ENCODE measurements at regions not wholly inside any gene's neighbourhood (a gene's known extent, or its start where the extent isn't known, plus 50 kb on each side); places are given as distances from the start of the nearest gene placed in this dataset.
"Not testable (repeated sequence)": the region's sequence is repeated elsewhere in the genome, so short reads cannot be mapped to it uniquely, and the experiment has no call there.

GRCh38 chr21:35470522-35470921, 421.4 kb upstream of the RUNX1 start:
- DNase-seq (ENCODE audit: low read depth) = peak; percentile 9

DNA sequence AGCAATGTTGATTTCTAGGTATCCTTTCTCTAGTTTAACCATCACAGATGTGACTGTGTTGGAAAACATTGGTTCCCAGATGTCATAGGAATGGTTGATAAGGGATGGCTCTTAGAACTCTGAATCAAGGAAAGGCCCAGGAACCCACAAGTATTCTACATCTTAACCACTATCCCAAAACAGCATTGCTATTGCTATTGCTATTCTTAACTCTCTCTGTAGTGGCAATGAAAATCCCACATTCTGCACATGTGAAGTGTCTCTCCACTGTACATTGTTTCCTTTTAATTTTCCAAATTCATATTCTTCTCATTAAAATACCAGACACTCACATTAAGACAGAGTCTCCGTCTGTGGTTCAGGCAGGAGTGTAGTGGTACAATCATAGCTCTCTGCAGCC, 420.4 kb upstream of the RUNX1 start:
- DNase-seq (ENCODE audit: low read depth) = no peak

GRCh38 chr21:35468991-35469390, 419.9 kb upstream of the RUNX1 start:
- no peak for DNase-seq (ENCODE audit: low read depth)

- DNase-seq (ENCODE audit: low read depth) = no peak
Measured at GRCh38 chr21:35467566-35467965, 418.5 kb upstream of the RUNX1 start.

GRCh38 chr21:35466681-35467080, 417.6 kb upstream of the RUNX1 start:
- DNase-seq (ENCODE audit: low read depth) = not testable (repeated sequence)

DNA sequence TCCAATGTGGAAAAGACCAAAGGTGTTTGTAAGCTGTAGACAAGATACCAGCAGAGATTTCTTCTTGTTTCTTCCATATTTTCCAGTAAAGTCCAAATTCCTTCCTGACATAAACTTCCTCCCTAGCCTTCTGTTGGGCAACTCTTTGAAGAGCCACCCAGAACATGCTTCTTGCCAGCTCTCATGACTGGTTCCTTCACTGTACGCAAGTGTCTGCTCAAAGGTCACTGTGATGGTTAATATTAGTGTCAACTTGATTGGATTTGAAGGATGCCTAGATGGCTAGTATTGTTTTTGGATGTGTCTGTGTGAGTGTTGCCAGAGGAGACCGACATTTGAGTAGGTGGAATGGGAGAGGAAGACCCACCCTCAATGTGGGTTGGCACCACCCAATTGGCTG, 416.6 kb upstream of the RUNX1 start:
- no peak for DNase-seq (ENCODE audit: low read depth)

DNA sequence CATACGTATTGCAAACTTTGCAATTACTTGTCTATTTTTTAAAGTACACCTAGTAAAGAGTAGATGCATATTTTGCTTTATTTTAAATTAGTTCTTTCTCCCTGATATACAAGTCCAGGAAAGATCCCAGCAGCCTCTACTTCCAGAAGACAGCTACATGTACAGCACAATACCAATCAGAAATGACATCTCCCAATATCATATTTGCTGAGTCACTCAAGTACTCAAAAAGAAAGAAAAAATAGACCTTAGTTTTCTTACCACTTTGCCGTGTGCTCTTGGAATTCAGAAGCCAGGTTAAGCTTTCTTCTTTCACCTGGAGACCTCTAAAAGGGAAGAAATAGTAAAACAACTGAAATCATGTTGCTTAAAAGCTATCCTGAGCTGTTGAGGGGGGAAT, 412.6 kb upstream of the RUNX1 start:
- DNase-seq (ENCODE audit: low read depth) = no peak

- DNase-seq (ENCODE audit: low read depth) = no peak
Measured at GRCh38 chr21:35460441-35460840, 411.3 kb upstream of the RUNX1 start.

DNA sequence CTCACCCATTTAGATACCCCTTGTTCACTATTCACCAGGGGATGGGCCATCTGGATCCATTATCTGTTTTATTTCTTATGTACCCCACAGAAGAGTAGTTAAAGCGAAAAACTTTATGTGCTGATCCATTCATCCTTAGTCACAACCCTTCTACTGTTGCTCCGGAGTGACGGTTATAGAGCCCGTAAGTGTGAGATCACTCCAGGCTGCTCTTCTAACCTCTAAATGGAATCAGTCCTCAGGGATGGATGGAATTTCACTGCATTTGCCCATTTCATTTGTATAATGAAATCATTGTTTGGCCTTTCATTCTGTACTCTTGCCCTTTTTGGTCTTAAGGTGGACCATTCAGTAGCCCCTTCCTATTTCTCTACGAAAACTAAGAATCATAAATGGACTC, 409.3 kb upstream of the RUNX1 start:
- DNase-seq (ENCODE audit: low read depth) = no peak

DNA sequence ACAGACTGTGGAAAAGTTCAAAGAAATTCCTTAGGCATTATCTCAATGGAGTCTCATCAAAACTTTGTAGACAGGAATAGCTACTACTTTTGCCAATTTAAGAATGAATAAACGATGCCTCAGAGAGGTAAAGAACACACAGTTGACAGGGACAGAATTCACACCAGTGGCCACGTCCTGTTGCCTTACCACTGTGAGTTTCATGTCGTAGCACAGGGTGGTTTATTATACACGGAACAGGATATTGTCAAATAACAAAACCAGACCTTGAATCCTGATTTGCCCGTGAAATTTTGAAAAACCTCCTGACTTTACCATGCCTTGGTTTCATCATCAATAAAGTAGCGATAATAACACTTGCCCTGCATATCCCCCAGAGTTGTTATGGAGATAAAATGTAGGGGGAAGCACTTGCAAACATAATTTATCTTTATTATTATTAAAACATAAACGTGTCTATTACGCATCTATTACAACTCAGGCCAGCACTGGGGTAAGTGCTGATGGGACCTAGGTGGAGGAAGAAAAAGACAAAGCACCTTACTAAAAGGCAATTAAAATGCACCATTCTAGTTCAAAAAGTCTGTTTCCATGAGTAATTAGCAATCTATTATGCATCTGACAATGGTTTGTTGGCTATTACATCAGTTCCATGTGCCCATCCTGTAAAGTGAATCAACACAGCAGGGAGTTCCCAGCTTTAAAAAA, 408.1 kb upstream of the RUNX1 start:
- DNase-seq (ENCODE audit: low read depth) = no peak

GRCh38 chr21:35451276-35451675, 402.2 kb upstream of the RUNX1 start:
- no peak for DNase-seq (ENCODE audit: low read depth)

DNA sequence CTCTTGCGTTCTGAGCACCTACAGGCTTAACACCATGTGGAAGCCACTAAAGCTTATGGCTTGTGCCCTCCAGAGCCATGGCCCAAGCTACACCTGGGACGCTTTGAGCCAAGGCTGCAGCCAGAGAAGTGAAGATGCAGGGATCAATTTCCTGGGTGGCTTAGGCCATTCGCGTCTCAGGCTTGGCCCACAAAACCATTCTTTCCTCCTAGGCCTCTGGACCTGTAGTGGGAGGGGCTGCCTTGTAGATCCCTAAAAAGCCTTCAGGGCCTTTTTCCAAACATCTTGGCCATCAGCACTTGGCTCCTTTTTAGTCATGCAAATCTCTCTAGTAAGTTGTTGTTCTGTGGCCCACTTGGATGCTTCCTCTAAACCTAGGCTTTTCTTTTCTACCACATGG, 401.7 kb upstream of the RUNX1 start:
- DNase-seq (ENCODE audit: low read depth) = no peak

- DNase-seq (ENCODE audit: low read depth) = no peak
Measured at GRCh38 chr21:35449846-35450245, 400.7 kb upstream of the RUNX1 start.

- no peak for DNase-seq (ENCODE audit: low read depth)
Measured at GRCh38 chr21:35448876-35449599, 399.9 kb upstream of the RUNX1 start.

DNA sequence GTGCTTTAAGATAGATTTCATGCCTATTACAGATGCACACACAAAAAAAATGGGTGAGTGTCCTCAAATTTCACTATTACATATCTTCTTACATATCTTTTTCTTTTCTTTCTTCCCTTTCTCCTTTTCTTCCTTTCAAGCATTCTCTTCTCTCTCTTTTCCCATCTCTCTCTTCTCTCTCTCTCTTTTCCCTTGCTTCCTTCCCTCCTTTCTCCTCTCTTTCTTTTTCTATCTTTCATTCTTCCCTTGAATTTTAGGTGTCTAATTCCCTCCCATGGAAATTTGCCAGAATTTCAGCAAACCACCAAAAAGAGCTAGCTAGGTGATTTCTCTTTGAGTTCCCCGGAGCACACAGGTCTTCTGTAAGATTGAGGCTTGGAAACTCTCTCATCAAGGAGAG, 395.3 kb upstream of the RUNX1 start:
- DNase-seq (ENCODE audit: low read depth) = no peak

- DNase-seq (ENCODE audit: low read depth) = no peak
Measured at GRCh38 chr21:35441868-35442582, 392.9 kb upstream of the RUNX1 start.

DNA sequence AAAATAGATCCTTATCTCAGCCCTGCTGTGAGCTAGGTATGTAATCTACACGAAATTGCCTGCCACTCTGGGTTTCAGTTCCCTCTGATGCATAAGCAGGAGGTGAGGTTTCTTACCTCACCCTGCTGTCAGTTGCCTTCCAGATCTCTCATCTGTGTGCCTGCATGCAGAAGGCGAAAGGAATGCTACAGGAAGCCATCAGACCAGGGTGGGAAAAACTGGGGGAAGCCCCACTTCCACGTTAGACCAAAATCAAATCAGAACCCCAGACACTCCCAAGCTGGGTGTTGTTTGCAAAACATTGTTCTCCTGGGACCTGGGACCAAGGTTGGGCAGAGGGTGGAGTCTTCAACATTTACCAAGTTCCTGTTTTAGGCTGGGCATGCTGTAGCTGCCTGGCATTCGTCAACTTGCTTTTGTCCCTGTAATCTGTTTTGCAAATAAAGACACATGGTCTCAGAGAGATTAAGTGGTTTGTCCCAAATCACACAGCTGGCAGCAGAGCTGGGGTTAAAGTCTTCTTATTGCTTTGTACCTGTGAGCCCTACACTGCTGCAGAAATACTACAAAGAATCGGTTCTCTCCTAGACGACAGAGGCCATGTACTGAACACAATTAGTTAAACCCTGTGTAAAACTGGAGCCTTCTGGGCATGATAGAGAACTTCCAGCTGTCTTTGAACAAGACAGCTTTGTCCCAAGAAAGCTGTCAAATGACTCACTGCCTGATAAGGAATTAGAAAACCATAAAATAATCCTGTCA, 389.7 kb upstream of the RUNX1 start:
- DNase-seq (ENCODE audit: low read depth) = peak; percentile 5

GRCh38 chr21:35437941-35438340, 388.8 kb upstream of the RUNX1 start:
- no peak for DNase-seq (ENCODE audit: low read depth)

- DNase-seq (ENCODE audit: low read depth) = peak; percentile 2
Measured at GRCh38 chr21:35436899-35437298, 387.8 kb upstream of the RUNX1 start.

GRCh38 chr21:35432601-35433000, 383.5 kb upstream of the RUNX1 start:
- DNase-seq (ENCODE audit: low read depth) = not testable (repeated sequence)

DNA sequence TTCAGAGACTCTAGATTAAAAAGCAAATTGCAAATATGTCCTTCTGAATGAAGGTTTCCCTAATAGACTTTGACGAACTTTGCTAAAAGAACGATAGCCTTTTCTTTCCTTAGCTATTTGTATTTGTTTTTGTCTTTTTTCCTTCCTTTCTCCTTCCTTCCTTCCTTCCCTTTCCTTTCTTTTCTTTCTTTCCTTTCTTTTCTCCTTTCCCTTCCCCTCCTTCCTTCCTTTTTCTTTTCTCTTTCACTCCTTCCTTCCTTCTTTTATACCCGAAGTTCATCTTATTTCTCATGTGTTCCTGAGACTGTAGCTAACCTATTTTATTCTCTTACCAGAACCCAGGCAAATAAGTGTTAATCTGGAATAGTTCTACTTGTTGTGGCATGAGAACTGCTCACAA, 381.2 kb upstream of the RUNX1 start:
- DNase-seq (ENCODE audit: low read depth) = no peak

DNA sequence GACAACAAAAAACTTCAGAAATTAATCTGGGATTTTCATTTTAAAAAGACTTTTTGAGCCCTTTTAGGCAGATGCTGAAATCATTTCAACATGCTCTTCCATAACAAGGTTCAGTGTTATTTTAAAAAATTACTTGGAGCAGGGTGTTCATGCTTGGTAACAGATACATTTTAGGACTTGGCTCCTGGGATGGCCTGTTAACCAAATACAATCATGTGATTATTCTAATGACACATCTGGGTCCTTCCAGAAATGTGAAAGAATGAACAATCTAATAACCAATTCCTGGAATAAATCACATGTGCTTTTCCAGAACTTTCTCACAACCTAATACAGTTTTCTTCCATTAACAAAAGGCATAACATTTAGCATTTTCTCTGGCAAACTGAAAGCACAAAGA, 379.8 kb upstream of the RUNX1 start:
- no peak for DNase-seq (ENCODE audit: low read depth)
